Lower leg skin (tissue), 3 donors: ENCODE measurements at regions not wholly inside any gene's neighbourhood (a gene's known extent, or its start where the extent isn't known, plus 50 kb on each side); places are given as distances from the start of the nearest gene placed in this dataset.

Experiments
- POLR2A ChIP-seq, 2 donors: fragments of 450-650 bp; IDR thresholded peaks; one replicate each; pipeline ENCODE4 v1.6.1; 2016 to 2017; ENCODE audit warnings: antibody characterized with exemption in 2 of 2, mild to moderate bottlenecking in 1 of 2, moderate library complexity in 1 of 2
- TF ChIP-seq, protein P1 (sequence below), 3 donors: fragments of 450-650 bp; IDR thresholded peaks; one replicate each; pipeline ENCODE4 v1.5.1; 2016; ENCODE audit warnings: antibody characterized with exemption in 3 of 3, mild to moderate bottlenecking in 3 of 3, moderate library complexity in 2 of 3

GRCh38 chr1:239448911-239449310, 62.5 kb downstream of the CHRM3 start:
- TF ChIP-seq, protein P1, sequence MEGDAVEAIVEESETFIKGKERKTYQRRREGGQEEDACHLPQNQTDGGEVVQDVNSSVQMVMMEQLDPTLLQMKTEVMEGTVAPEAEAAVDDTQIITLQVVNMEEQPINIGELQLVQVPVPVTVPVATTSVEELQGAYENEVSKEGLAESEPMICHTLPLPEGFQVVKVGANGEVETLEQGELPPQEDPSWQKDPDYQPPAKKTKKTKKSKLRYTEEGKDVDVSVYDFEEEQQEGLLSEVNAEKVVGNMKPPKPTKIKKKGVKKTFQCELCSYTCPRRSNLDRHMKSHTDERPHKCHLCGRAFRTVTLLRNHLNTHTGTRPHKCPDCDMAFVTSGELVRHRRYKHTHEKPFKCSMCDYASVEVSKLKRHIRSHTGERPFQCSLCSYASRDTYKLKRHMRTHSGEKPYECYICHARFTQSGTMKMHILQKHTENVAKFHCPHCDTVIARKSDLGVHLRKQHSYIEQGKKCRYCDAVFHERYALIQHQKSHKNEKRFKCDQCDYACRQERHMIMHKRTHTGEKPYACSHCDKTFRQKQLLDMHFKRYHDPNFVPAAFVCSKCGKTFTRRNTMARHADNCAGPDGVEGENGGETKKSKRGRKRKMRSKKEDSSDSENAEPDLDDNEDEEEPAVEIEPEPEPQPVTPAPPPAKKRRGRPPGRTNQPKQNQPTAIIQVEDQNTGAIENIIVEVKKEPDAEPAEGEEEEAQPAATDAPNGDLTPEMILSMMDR (IDR thresholded peaks at IDR 0.05): no peak
- no peak for TF ChIP-seq POLR2A (IDR thresholded peaks at IDR 0.05)
